SK-N-SH treated with all-trans-retinoic acid at 6 μM for 48 hours (cell line): ENCODE measurements at regions not wholly inside any gene's neighbourhood (a gene's known extent, or its start where the extent isn't known, plus 50 kb on each side); places are given as distances from the start of the nearest gene placed in this dataset.

Source experiments
- ARNTL ChIP-seq: fragments of 450-650 bp; formaldehyde crosslinking; IDR thresholded peaks from 2 replicates; pipeline ENCODE4 v1.5.0; 2020; ENCODE audit warnings: low read depth, mild to moderate bottlenecking, moderate library complexity, borderline replicate concordance
- BACH2 ChIP-seq: fragments of 250-450 bp; sonication (Bioruptor Pico); IDR thresholded peaks from 2 replicates; pipeline ENCODE4 v1.9.0; 2021; ENCODE audit warnings: mild to moderate bottlenecking, borderline replicate concordance
- CREB5 ChIP-seq: fragments of 250-450 bp; sonication (Bioruptor Pico); IDR thresholded peaks from 2 replicates; pipeline ENCODE4 v1.5.1; 2020; ENCODE audit warnings: low read depth, mild to moderate bottlenecking, moderate library complexity
- CSDC2 ChIP-seq: fragments of 250-450 bp; sonication (Bioruptor Pico); IDR thresholded peaks from 2 replicates; pipeline ENCODE4 v1.5.0; 2020; ENCODE audit warnings: mild to moderate bottlenecking, moderate library complexity
- CSRNP3 ChIP-seq: fragments of 250-450 bp; sonication (Bioruptor Pico); IDR thresholded peaks from 2 replicates; pipeline ENCODE4 v1.5.1; 2021; ENCODE audit warnings: mild to moderate bottlenecking, moderate library complexity
- ISL1 ChIP-seq: fragments of 250-450 bp; sonication (Bioruptor Pico); IDR thresholded peaks from 2 replicates; pipeline ENCODE4 v2.1.2; 2022; ENCODE audit warnings: mild to moderate bottlenecking, moderate library complexity
- PATZ1 ChIP-seq: fragments of 250-450 bp; sonication (Bioruptor Pico); IDR thresholded peaks from 2 replicates; pipeline ENCODE4 v1.8.0; 2020; ENCODE audit warnings: mild to moderate bottlenecking, moderate library complexity, borderline replicate concordance
- POU6F1 ChIP-seq: fragments of 250-450 bp; sonication (Bioruptor Pico); IDR thresholded peaks from 2 replicates; pipeline ENCODE4 v1.8.0; 2021; ENCODE audit warnings: low read depth, mild to moderate bottlenecking, moderate library complexity, borderline replicate concordance
- RARB ChIP-seq: fragments of 250-450 bp; sonication (Bioruptor Pico); IDR thresholded peaks from 2 replicates; pipeline ENCODE4 v1.8.0; 2021; ENCODE audit warnings: mild to moderate bottlenecking, moderate library complexity
- TOX ChIP-seq: fragments of 250-450 bp; sonication (Bioruptor Pico); IDR thresholded peaks from 2 replicates; pipeline ENCODE4 v1.8.0; 2021; ENCODE audit warnings: mild to moderate bottlenecking, moderate library complexity, borderline replicate concordance
- TSHZ2 ChIP-seq: fragments of 250-450 bp; sonication (Bioruptor Pico); IDR thresholded peaks from 2 replicates; pipeline ENCODE4 v1.5.0; 2020; ENCODE audit warnings: mild to moderate bottlenecking, moderate library complexity
- ZFP3 ChIP-seq: fragments of 250-450 bp; sonication (Bioruptor Pico); IDR thresholded peaks from 2 replicates; pipeline ENCODE4 v1.5.0; 2020; ENCODE audit warnings: mild to moderate bottlenecking, moderate library complexity
- ZFP30 ChIP-seq: fragments of 450-650 bp; formaldehyde crosslinking; IDR thresholded peaks from 2 replicates; pipeline ENCODE4 v1.5.0; 2022; ENCODE audit warnings: mild to moderate bottlenecking, moderate library complexity
- ZNF8 ChIP-seq: fragments of 450-650 bp; formaldehyde crosslinking; IDR thresholded peaks from 2 replicates; pipeline ENCODE4 v1.5.0; 2020; ENCODE audit warnings: mild to moderate bottlenecking, moderate library complexity

- TF ChIP-seq CSDC2 (no peak), PATZ1 (CRISPR knock-in tag) (no peak), TOX (CRISPR knock-in tag) (no peak), RARB (CRISPR knock-in tag) (no peak), POU6F1 (no peak), ZFP30 (CRISPR knock-in tag) (no peak), ZNF8 (CRISPR knock-in tag) (no peak), ARNTL (no peak), ISL1 (CRISPR knock-in tag) (no peak), CREB5 (no peak), TSHZ2 (no peak), BACH2 (CRISPR knock-in tag) (no peak), CSRNP3 (CRISPR knock-in tag) (no peak), ZFP3 (no peak)
Measured at GRCh38 chr18:38042211-38042890, 476.8 kb upstream of the CELF4 start.
